Activated CD4-positive, alpha-beta memory T cell treated with anti-CD3 and anti-CD28 coated beads for 36 hours (primary cell): ENCODE measurements at regions not wholly inside any gene's neighbourhood (a gene's known extent, or its start where the extent isn't known, plus 50 kb on each side); places are given as distances from the start of the nearest gene placed in this dataset.

Experiments
- CTCF ChIA-PET: fragments of 350-600 bp; sonication (Branson Sonifier 250); formaldehyde crosslinking; loops from one replicate; lab custom pipeline; 2021; ENCODE audit warnings: antibody characterized with exemption, inconsistent platforms; lab: Charles Lee
- POLR2A ChIA-PET: fragments of 350-600 bp; sonication (Branson Sonifier 250); formaldehyde crosslinking; loops from one replicate; lab custom pipeline; 2021; ENCODE audit warnings: antibody characterized with exemption; lab: Charles Lee
- DNase-seq: peaks from one replicate; pipeline ENCODE4 v3.0.0-alpha.2; 2020
- H3K27ac Mint-ChIP-seq: one replicate; pipeline ENCODE4 v1.8.0; 2021; ENCODE audit warnings: mixed read lengths
- H3K27me3 Mint-ChIP-seq: one replicate; pipeline ENCODE4 v1.8.0; 2021; ENCODE audit warnings: mixed read lengths
- H3K36me3 Mint-ChIP-seq: one replicate; pipeline ENCODE4 v1.8.0; 2021; ENCODE audit warnings: mixed read lengths
- H3K4me1 Mint-ChIP-seq: one replicate; pipeline ENCODE4 v1.8.0; 2021; ENCODE audit warnings: low read depth, mixed read lengths
- H3K4me3 Mint-ChIP-seq: one replicate; pipeline ENCODE4 v1.8.0; 2021; ENCODE audit warnings: mild to moderate bottlenecking, mixed read lengths
- H3K9me3 Mint-ChIP-seq: one replicate; pipeline ENCODE4 v1.8.0; 2021; ENCODE audit warnings: mixed read lengths
- intact Hi-C: fragments of 100-400 bp; cut with micrococcal nuclease; formaldehyde crosslinking; loops from one replicate; pipeline ENCODE4 v1.15.1; 2023

GRCh38 chr4:158313566-158313965, 103.3 kb downstream of the TMEM144 start:
- Mint-ChIP-seq H3K4me1 (no peaks in the 10 kb centered on the region), H3K27me3 (no peaks in the 10 kb centered on the region), H3K36me3 (no peaks in the 10 kb centered on the region), H3K9me3 (peaks cover 5% of the 10 kb centered on the region), H3K27ac (no peak overlapping the region), H3K4me3 (no peak overlapping the region)
- ChIA-PET CTCF (no interaction called here), POLR2A (no interaction called here)
- intact Hi-C loops: no loop called here
- DNase-seq: no peak

- H3K9me3 Mint-ChIP-seq: no peaks in the 10 kb centered on the region
- H3K27ac Mint-ChIP-seq: no peak overlapping the region
- no peak overlapping the region for H3K4me3 Mint-ChIP-seq
- intact Hi-C loops: no loop called here
- DNase-seq: no peak
- ChIA-PET POLR2A (no interaction called here), CTCF (interaction anchor here (0.6 kb wide), 1 partner anchor 15 kb away, joined by 3 read pairs; no protein-coding TSS in a partner anchor)
- H3K27me3 Mint-ChIP-seq: no peaks in the 10 kb centered on the region
- H3K36me3 Mint-ChIP-seq: no peaks in the 10 kb centered on the region
- H3K4me1 Mint-ChIP-seq: no peaks in the 10 kb centered on the region
Measured at GRCh38 chr4:158314756-158315487, 104.6 kb downstream of the TMEM144 start.

- ChIA-PET CTCF (no interaction called here), POLR2A (no interaction called here)
- Mint-ChIP-seq H3K27me3 (no peaks in the 10 kb centered on the region), H3K4me1 (no peaks in the 10 kb centered on the region), H3K36me3 (no peaks in the 10 kb centered on the region), H3K9me3 (no peaks in the 10 kb centered on the region), H3K4me3 (no peak overlapping the region), H3K27ac (no peak overlapping the region)
- intact Hi-C loops: no loop called here
- no peak for DNase-seq
Measured at GRCh38 chr4:158315706-158316105, 105.4 kb downstream of the TMEM144 start.

- no peaks in the 10 kb centered on the region for H3K4me1 Mint-ChIP-seq
- H3K27me3 Mint-ChIP-seq: no peaks in the 10 kb centered on the region
- no peaks in the 10 kb centered on the region for H3K36me3 Mint-ChIP-seq
- ChIA-PET POLR2A (no interaction called here), CTCF (no interaction called here)
- no peak for DNase-seq
- no peak overlapping the region for H3K4me3 Mint-ChIP-seq
- no peak overlapping the region for H3K27ac Mint-ChIP-seq
- intact Hi-C loops: no loop called here
- no peaks in the 10 kb centered on the region for H3K9me3 Mint-ChIP-seq
Measured at GRCh38 chr4:158316264-158316663, 106.0 kb downstream of the TMEM144 start.

GRCh38 chr4:158319880-158320279, 109.6 kb downstream of the TMEM144 start:
- Mint-ChIP-seq H3K4me1 (no peaks in the 10 kb centered on the region), H3K9me3 (no peaks in the 10 kb centered on the region), H3K27ac (no peak overlapping the region), H3K27me3 (no peaks in the 10 kb centered on the region), H3K4me3 (no peak overlapping the region), H3K36me3 (no peaks in the 10 kb centered on the region)
- CTCF ChIA-PET: no interaction called here
- POLR2A ChIA-PET: no interaction called here
- no peak for DNase-seq
- intact Hi-C loops: no loop called here

- no peak for DNase-seq
- intact Hi-C loops: no loop called here
- POLR2A ChIA-PET: no interaction called here
- Mint-ChIP-seq H3K4me1 (no peaks in the 10 kb centered on the region), H3K36me3 (no peaks in the 10 kb centered on the region), H3K9me3 (no peaks in the 10 kb centered on the region), H3K27ac (no peak overlapping the region), H3K27me3 (no peaks in the 10 kb centered on the region), H3K4me3 (no peak overlapping the region)
- CTCF ChIA-PET: no interaction called here
Measured at GRCh38 chr4:158322109-158322508, 111.8 kb downstream of the TMEM144 start.

- H3K4me3 Mint-ChIP-seq: no peak overlapping the region
- intact Hi-C loops: no loop called here
- H3K9me3 Mint-ChIP-seq: no peaks in the 10 kb centered on the region
- ChIA-PET POLR2A (no interaction called here), CTCF (no interaction called here)
- no peaks in the 10 kb centered on the region for H3K27me3 Mint-ChIP-seq
- H3K27ac Mint-ChIP-seq: no peak overlapping the region
- no peaks in the 10 kb centered on the region for H3K4me1 Mint-ChIP-seq
- no peak for DNase-seq
- H3K36me3 Mint-ChIP-seq: no peaks in the 10 kb centered on the region
Measured at GRCh38 chr4:158327525-158327924, 117.2 kb downstream of the TMEM144 start.

GRCh38 chr4:158331863-158332262, 121.6 kb downstream of the TMEM144 start:
- Mint-ChIP-seq H3K4me1 (no peaks in the 10 kb centered on the region), H3K27me3 (no peaks in the 10 kb centered on the region), H3K9me3 (no peaks in the 10 kb centered on the region), H3K36me3 (no peaks in the 10 kb centered on the region), H3K27ac (no peak overlapping the region), H3K4me3 (no peak overlapping the region)
- CTCF ChIA-PET: no interaction called here
- POLR2A ChIA-PET: no interaction called here
- no peak for DNase-seq
- intact Hi-C loops: no loop called here

GRCh38 chr4:158333820-158334219, 123.5 kb downstream of the TMEM144 start:
- Mint-ChIP-seq H3K4me3 (no peak overlapping the region), H3K9me3 (no peaks in the 10 kb centered on the region), H3K36me3 (no peaks in the 10 kb centered on the region), H3K4me1 (no peaks in the 10 kb centered on the region), H3K27me3 (no peaks in the 10 kb centered on the region), H3K27ac (no peak overlapping the region)
- CTCF ChIA-PET: no interaction called here
- no peak for DNase-seq
- intact Hi-C loops: no loop called here
- POLR2A ChIA-PET: no interaction called here

- no peak for DNase-seq
- CTCF ChIA-PET: no interaction called here
- POLR2A ChIA-PET: no interaction called here
- Mint-ChIP-seq H3K27ac (no peak overlapping the region), H3K9me3 (no peaks in the 10 kb centered on the region), H3K4me3 (no peak overlapping the region), H3K4me1 (no peaks in the 10 kb centered on the region), H3K36me3 (no peaks in the 10 kb centered on the region), H3K27me3 (peaks cover 1% of the 10 kb centered on the region)
- intact Hi-C loops: no loop called here
Measured at GRCh38 chr4:158341896-158342295, 131.6 kb downstream of the TMEM144 start.

GRCh38 chr4:158346576-158346975, 136.3 kb downstream of the TMEM144 start:
- H3K4me1 Mint-ChIP-seq: no peaks in the 10 kb centered on the region
- no peaks in the 10 kb centered on the region for H3K9me3 Mint-ChIP-seq
- ChIA-PET POLR2A (no interaction called here), CTCF (no interaction called here)
- H3K27ac Mint-ChIP-seq: no peak overlapping the region
- no peak overlapping the region for H3K4me3 Mint-ChIP-seq
- no peaks in the 10 kb centered on the region for H3K36me3 Mint-ChIP-seq
- intact Hi-C loops: no loop called here
- no peaks in the 10 kb centered on the region for H3K27me3 Mint-ChIP-seq
- no peak for DNase-seq

- Mint-ChIP-seq H3K36me3 (no peaks in the 10 kb centered on the region), H3K9me3 (no peaks in the 10 kb centered on the region), H3K4me3 (no peak overlapping the region), H3K27ac (no peak overlapping the region), H3K27me3 (no peaks in the 10 kb centered on the region), H3K4me1 (no peaks in the 10 kb centered on the region)
- DNase-seq: no peak
- ChIA-PET CTCF (no interaction called here), POLR2A (no interaction called here)
- intact Hi-C loops: no loop called here
Measured at GRCh38 chr4:158347556-158347955, 137.3 kb downstream of the TMEM144 start.

GRCh38 chr4:158350161-158350560, 139.9 kb downstream of the TMEM144 start:
- Mint-ChIP-seq H3K9me3 (no peaks in the 10 kb centered on the region), H3K4me1 (no peaks in the 10 kb centered on the region), H3K4me3 (no peak overlapping the region), H3K27me3 (no peaks in the 10 kb centered on the region), H3K27ac (no peak overlapping the region), H3K36me3 (no peaks in the 10 kb centered on the region)
- no peak for DNase-seq
- ChIA-PET CTCF (no interaction called here), POLR2A (no interaction called here)
- intact Hi-C loops: no loop called here
